LNCAP (cell line): ENCODE measurements at regions not wholly inside any gene's neighbourhood (a gene's known extent, or its start where the extent isn't known, plus 50 kb on each side); places are given as distances from the start of the nearest gene placed in this dataset.

Experiments
- TF ChIP-seq, protein P1 (sequence below): fragments of 450-650 bp; IDR thresholded peaks from 2 replicates; pipeline ENCODE4 v1.5.1; 2017; ENCODE audit warnings: mild to moderate bottlenecking

DNA sequence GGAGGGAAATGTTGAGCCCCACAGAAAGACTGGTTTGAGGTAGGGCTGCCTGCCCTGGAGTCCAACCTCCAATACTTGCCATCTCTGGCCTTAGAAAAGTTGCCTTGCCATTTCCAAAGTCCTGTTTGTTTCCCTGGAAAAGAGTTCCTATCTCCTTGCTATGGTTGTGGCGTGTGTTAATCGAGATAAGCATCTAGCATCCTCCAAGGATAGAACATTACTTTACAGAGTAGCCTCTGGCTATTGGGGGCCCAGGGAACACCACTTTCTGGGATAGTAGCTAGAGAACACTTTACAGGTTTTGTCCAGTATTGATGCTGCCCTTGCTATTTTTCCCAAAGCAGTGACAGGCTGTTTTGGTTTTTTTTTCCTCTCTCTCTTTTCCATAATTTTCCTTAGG lies 57.4 kb upstream of the SASH1 start:
- TF ChIP-seq, protein P1, sequence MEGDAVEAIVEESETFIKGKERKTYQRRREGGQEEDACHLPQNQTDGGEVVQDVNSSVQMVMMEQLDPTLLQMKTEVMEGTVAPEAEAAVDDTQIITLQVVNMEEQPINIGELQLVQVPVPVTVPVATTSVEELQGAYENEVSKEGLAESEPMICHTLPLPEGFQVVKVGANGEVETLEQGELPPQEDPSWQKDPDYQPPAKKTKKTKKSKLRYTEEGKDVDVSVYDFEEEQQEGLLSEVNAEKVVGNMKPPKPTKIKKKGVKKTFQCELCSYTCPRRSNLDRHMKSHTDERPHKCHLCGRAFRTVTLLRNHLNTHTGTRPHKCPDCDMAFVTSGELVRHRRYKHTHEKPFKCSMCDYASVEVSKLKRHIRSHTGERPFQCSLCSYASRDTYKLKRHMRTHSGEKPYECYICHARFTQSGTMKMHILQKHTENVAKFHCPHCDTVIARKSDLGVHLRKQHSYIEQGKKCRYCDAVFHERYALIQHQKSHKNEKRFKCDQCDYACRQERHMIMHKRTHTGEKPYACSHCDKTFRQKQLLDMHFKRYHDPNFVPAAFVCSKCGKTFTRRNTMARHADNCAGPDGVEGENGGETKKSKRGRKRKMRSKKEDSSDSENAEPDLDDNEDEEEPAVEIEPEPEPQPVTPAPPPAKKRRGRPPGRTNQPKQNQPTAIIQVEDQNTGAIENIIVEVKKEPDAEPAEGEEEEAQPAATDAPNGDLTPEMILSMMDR = no peak

DNA sequence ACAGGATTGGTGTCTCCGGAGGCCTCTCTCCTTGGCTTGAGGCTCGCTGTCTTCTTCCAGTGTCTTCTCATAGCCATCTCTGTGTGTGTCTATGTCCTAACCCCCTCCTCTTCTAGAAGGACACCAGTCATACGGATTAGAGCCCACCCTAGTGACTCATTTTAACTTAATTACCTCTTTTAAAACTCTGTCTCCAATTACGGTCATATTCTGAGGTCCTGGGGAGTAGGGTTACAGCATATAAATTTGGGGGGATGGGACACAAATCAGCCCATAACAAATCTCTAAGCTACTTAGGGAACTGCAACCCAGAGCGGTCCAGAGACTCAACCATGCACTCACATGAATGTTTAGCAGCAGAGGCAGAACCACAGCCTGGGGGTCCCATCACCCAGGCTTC lies 56.1 kb upstream of the SASH1 start:
- TF ChIP-seq, protein P1 = no peak

- TF ChIP-seq, protein P1 = no peak
Measured at GRCh38 chr6:148287623-148288333, 54.9 kb upstream of the SASH1 start.

DNA sequence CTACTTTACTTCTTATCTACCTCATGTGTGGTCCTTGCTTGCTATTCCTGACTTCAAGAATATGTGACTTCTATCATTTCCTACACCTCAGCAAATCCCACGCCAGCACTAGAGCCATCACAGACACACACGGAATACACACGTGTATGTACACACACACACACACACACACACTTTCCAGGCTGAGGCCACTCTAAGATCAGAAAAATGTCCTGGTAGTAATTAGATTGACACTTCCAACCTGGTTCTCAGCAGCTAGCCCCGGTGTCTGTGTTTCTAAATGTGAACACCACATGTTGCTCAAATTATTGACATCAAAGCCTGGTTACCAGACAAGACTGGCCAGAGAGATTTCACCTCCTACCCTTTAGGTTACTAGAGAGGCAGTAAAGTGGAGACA lies 54.1 kb upstream of the SASH1 start:
- TF ChIP-seq, protein P1 = no peak

DNA sequence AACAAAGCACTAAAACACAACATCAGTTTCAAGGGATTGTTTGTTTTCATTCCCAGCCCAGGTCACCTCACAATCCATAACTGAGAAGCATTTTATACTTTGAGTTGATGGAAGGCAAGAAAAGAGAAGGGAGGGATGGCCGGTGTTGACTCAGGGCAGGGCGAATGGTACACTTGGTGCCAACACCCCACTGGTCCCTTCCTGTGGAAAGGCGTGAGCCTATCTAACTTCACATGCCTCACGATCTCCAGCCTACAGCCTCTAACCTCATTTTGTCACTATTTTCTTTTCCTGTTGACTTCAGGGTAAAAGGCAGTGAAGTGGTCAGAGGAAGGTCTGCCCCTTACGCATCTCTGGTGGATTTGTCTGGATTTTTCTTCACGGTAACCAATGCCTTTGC lies 53.5 kb upstream of the SASH1 start:
- TF ChIP-seq, protein P1 = no peak

DNA sequence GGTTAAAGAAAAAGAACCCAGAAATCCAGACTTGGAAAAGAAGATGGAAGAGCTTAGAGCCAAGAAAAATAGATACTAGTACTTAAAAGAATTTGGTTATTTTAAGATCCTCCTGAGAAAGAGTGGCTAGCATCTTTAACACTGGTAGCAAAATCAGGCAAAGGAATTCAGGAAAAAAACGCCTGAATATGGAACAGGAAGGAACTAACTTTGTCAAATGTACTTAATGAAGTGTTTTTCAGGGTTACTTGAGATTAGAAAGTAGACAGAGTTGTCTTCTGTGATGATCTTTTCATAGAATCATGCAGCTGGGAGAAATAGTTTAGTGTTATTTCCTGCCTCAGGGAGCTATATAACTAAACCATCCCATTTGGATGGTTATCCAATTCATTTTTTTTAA lies 50.8 kb upstream of the SASH1 start:
- TF ChIP-seq, protein P1 = no peak
